MM.1S (cell line): ENCODE measurements at regions not wholly inside any gene's neighbourhood (a gene's known extent, or its start where the extent isn't known, plus 50 kb on each side); places are given as distances from the start of the nearest gene placed in this dataset.

Experiments
- EZH2 ChIP-seq: fragments of 300-600 bp; sonication (generic); optimal IDR thresholded peaks from 2 replicates; pipeline ENCODE3; 2017; ENCODE audit warnings: low read depth, mild to moderate bottlenecking, antibody characterized with exemption, low read length, mixed read lengths
- TF ChIP-seq, protein P1 (sequence below): fragments of 300-600 bp; sonication (generic); IDR thresholded peaks from 2 replicates; pipeline ENCODE4 v1.5.1; 2016; ENCODE audit warnings: antibody characterized with exemption, low read length, mixed read lengths

DNA sequence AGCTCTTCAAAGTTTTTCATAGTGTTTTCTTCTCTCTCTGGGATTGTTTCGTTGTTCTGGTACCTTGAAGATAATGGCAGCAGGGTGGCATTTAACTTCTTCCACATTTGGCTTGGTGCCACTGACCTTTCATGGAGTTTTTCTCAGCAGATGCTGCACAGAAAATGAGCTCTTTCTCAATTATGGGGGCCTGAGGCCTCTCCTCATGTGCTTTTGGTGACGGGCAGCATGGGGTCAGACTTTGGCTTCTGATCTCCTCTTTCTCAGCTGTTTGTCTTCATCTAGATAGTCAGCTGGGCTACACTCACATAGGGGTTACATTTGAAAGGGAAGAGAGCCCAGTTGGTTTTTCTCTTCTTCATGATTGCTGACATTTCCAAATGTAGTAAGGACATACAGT lies 76.3 kb downstream of the FAT3 start:
- TF ChIP-seq, protein P1, sequence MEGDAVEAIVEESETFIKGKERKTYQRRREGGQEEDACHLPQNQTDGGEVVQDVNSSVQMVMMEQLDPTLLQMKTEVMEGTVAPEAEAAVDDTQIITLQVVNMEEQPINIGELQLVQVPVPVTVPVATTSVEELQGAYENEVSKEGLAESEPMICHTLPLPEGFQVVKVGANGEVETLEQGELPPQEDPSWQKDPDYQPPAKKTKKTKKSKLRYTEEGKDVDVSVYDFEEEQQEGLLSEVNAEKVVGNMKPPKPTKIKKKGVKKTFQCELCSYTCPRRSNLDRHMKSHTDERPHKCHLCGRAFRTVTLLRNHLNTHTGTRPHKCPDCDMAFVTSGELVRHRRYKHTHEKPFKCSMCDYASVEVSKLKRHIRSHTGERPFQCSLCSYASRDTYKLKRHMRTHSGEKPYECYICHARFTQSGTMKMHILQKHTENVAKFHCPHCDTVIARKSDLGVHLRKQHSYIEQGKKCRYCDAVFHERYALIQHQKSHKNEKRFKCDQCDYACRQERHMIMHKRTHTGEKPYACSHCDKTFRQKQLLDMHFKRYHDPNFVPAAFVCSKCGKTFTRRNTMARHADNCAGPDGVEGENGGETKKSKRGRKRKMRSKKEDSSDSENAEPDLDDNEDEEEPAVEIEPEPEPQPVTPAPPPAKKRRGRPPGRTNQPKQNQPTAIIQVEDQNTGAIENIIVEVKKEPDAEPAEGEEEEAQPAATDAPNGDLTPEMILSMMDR = no peak
- no peak for TF ChIP-seq EZH2
